Lower leg skin (tissue), 3 donors: ENCODE measurements at regions not wholly inside any gene's neighbourhood (a gene's known extent, or its start where the extent isn't known, plus 50 kb on each side); places are given as distances from the start of the nearest gene placed in this dataset.

ENCODE experiments used
- POLR2A ChIP-seq, 2 donors: fragments of 450-650 bp; IDR thresholded peaks; one replicate each; pipeline ENCODE4 v1.6.1; 2016 to 2017; ENCODE audit warnings: antibody characterized with exemption in 2 of 2, mild to moderate bottlenecking in 1 of 2, moderate library complexity in 1 of 2
- TF ChIP-seq, protein P1 (sequence below), 3 donors: fragments of 450-650 bp; IDR thresholded peaks; one replicate each; pipeline ENCODE4 v1.5.1; 2016; ENCODE audit warnings: antibody characterized with exemption in 3 of 3, mild to moderate bottlenecking in 3 of 3, moderate library complexity in 2 of 3

DNA sequence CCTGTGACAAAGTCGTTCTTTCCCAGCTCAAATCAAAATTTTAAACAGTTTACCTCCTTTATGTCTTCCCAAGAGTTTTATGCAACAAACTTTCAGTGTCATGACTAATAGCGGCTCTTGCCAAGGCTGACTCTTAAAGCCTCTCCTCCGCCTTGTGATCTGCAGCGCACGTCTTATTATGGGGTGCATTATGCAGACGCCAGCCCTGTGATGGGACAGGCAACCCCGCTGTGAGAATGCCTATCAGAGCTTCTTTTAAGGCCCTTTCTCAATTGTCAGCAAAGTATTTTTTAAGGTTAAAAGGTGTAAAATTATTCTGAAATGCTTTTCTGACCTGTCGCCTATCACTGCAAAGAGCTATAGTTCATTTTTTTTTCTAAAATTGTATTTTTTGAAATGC lies 152.8 kb downstream of the SOX1 start:
- TF ChIP-seq, protein P1, sequence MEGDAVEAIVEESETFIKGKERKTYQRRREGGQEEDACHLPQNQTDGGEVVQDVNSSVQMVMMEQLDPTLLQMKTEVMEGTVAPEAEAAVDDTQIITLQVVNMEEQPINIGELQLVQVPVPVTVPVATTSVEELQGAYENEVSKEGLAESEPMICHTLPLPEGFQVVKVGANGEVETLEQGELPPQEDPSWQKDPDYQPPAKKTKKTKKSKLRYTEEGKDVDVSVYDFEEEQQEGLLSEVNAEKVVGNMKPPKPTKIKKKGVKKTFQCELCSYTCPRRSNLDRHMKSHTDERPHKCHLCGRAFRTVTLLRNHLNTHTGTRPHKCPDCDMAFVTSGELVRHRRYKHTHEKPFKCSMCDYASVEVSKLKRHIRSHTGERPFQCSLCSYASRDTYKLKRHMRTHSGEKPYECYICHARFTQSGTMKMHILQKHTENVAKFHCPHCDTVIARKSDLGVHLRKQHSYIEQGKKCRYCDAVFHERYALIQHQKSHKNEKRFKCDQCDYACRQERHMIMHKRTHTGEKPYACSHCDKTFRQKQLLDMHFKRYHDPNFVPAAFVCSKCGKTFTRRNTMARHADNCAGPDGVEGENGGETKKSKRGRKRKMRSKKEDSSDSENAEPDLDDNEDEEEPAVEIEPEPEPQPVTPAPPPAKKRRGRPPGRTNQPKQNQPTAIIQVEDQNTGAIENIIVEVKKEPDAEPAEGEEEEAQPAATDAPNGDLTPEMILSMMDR (IDR thresholded peaks at IDR 0.05): no peak
- TF ChIP-seq POLR2A (IDR thresholded peaks at IDR 0.05): no peak
